Activated CD8-positive, alpha-beta memory T cell treated with anti-CD3 and anti-CD28 coated beads, Interleukin-2, amount 10 ng/mL, durations not matched to agents 7 days and 5 days (primary cell): ENCODE measurements at regions not wholly inside any gene's neighbourhood (a gene's known extent, or its start where the extent isn't known, plus 50 kb on each side); places are given as distances from the start of the nearest gene placed in this dataset.
A peak's percentile ranks its signal among the peaks of the same experiment; 100 is the strongest.

ENCODE experiments used
- ATAC-seq: fragments of 150-1000 bp; cut with Tn5 transposase; one replicate; pipeline ENCODE4 v1.10.0; 2021; ENCODE audit warnings: moderate library complexity
- CTCF ChIA-PET: fragments of 350-600 bp; sonication (Branson Sonifier 250); formaldehyde crosslinking; loops from one replicate; lab custom pipeline; 2021; ENCODE audit warnings: antibody characterized with exemption; lab: Charles Lee
- DNase-seq: peaks from one replicate; pipeline ENCODE4 v3.0.0-alpha.2; 2020
- H3K27ac Mint-ChIP-seq: one replicate; pipeline ENCODE4 v1.8.0; 2021; ENCODE audit warnings: mild to moderate bottlenecking, mixed read lengths
- H3K27me3 Mint-ChIP-seq: one replicate; pipeline ENCODE4 v1.8.0; 2021; ENCODE audit warnings: mixed read lengths
- H3K36me3 Mint-ChIP-seq: one replicate; pipeline ENCODE4 v1.8.0; 2021; ENCODE audit warnings: mild to moderate bottlenecking, mixed read lengths
- H3K4me1 Mint-ChIP-seq: one replicate; pipeline ENCODE4 v1.8.0; 2021; ENCODE audit warnings: mixed read lengths
- H3K4me3 Mint-ChIP-seq: one replicate; pipeline ENCODE4 v1.8.0; 2021; ENCODE audit warnings: mild to moderate bottlenecking, moderate library complexity, mixed read lengths
- H3K9me3 Mint-ChIP-seq: one replicate; pipeline ENCODE4 v1.8.0; 2022; ENCODE audit warnings: low read depth, mixed read lengths

- ATAC-seq: no peak
- no peak for DNase-seq
- CTCF ChIA-PET: no interaction called here
- H3K9me3 Mint-ChIP-seq: peaks cover 3% of the 10 kb centered on the region
- peaks cover 3% of the 10 kb centered on the region for H3K27me3 Mint-ChIP-seq
- H3K4me3 Mint-ChIP-seq: no peak overlapping the region
- H3K4me1 Mint-ChIP-seq: no peaks in the 10 kb centered on the region
- H3K36me3 Mint-ChIP-seq: no peaks in the 10 kb centered on the region
- H3K27ac Mint-ChIP-seq: no peak overlapping the region
Observed at GRCh38 chr22:49218142-49218541, 609.5 kb downstream of the BRD1 start.

DNA sequence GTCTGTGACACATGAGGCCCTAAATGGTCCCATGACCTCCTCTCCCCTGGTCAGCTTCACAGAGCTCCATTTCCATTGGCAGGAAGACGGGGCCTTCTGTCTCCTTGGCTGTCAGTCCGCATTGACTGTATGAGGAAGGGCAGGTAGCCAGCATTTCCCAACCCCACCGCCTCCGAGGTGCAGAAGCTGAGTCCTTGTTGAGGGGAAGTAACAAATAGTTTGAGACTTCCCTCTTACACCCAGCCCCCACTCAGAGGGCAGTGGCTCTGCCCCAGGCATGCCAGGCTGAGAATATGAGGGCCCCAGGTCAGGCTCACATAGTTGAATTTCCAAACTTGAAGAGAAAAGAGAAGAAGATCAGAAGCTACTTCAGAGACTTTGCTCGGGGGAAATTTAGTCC is 611.1 kb downstream of the BRD1 start:
- Mint-ChIP-seq H3K27me3 (no peaks in the 10 kb centered on the region), H3K9me3 (peaks cover 3% of the 10 kb centered on the region), H3K4me1 (no peaks in the 10 kb centered on the region), H3K27ac (no peak overlapping the region), H3K4me3 (no peak overlapping the region), H3K36me3 (no peaks in the 10 kb centered on the region)
- CTCF ChIA-PET: no interaction called here
- DNase-seq (no peak), ATAC-seq (no peak)

GRCh38 chr22:49215840-49216239 is 611.8 kb downstream of the BRD1 start:
- Mint-ChIP-seq H3K27me3 (no peaks in the 10 kb centered on the region), H3K36me3 (no peaks in the 10 kb centered on the region), H3K27ac (no peak overlapping the region), H3K9me3 (peaks cover 3% of the 10 kb centered on the region), H3K4me1 (no peaks in the 10 kb centered on the region), H3K4me3 (no peak overlapping the region)
- DNase-seq (no peak), ATAC-seq (no peak)
- CTCF ChIA-PET: no interaction called here

DNA sequence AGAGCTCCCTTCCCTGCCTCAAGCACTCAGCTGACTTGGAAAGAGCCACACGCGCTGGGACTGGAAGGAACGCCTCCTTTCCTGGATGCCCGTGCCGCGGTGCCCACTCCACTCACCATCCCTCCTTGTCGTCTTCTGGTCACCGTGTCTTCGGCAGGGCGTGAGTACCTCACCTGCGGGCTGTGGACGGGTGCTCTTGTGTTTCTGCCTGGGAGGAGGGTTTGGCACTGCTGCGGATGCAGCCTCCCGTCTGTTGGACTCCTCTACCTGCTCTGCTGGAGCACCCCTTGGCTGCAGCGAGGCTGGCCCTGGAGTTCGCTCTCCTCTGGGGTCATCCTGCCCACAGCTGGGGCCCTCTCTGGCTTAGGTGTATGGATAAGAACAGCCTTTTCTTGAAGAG is 612.7 kb downstream of the BRD1 start:
- H3K4me1 Mint-ChIP-seq: no peaks in the 10 kb centered on the region
- no peak overlapping the region for H3K4me3 Mint-ChIP-seq
- H3K9me3 Mint-ChIP-seq: peaks cover 3% of the 10 kb centered on the region
- CTCF ChIA-PET: no interaction called here
- no peak for ATAC-seq
- peak; percentile 31 for DNase-seq
- no peak overlapping the region for H3K27ac Mint-ChIP-seq
- H3K36me3 Mint-ChIP-seq: no peaks in the 10 kb centered on the region
- H3K27me3 Mint-ChIP-seq: no peaks in the 10 kb centered on the region

GRCh38 chr22:49213731-49214352 is 613.8 kb downstream of the BRD1 start:
- Mint-ChIP-seq H3K4me1 (no peaks in the 10 kb centered on the region), H3K4me3 (no peak overlapping the region), H3K36me3 (no peaks in the 10 kb centered on the region), H3K9me3 (peaks cover 3% of the 10 kb centered on the region), H3K27ac (no peak overlapping the region), H3K27me3 (no peaks in the 10 kb centered on the region)
- CTCF ChIA-PET: no interaction called here
- no peak for ATAC-seq
- DNase-seq: peak; percentile 33

- H3K4me3 Mint-ChIP-seq: no peak overlapping the region
- H3K27ac Mint-ChIP-seq: no peak overlapping the region
- no peak for ATAC-seq
- H3K9me3 Mint-ChIP-seq: no peaks in the 10 kb centered on the region
- CTCF ChIA-PET: no interaction called here
- no peaks in the 10 kb centered on the region for H3K27me3 Mint-ChIP-seq
- no peaks in the 10 kb centered on the region for H3K4me1 Mint-ChIP-seq
- no peaks in the 10 kb centered on the region for H3K36me3 Mint-ChIP-seq
- peak; percentile 8 for DNase-seq
Observed at GRCh38 chr22:49212466-49212865, 615.2 kb downstream of the BRD1 start.

- Mint-ChIP-seq H3K27ac (no peak overlapping the region), H3K36me3 (no peaks in the 10 kb centered on the region), H3K4me3 (no peak overlapping the region), H3K27me3 (no peaks in the 10 kb centered on the region), H3K9me3 (no peaks in the 10 kb centered on the region), H3K4me1 (no peaks in the 10 kb centered on the region)
- no peak for ATAC-seq
- CTCF ChIA-PET: no interaction called here
- DNase-seq: peak; percentile 14
Observed at GRCh38 chr22:49212002-49212401, 615.7 kb downstream of the BRD1 start.

DNA sequence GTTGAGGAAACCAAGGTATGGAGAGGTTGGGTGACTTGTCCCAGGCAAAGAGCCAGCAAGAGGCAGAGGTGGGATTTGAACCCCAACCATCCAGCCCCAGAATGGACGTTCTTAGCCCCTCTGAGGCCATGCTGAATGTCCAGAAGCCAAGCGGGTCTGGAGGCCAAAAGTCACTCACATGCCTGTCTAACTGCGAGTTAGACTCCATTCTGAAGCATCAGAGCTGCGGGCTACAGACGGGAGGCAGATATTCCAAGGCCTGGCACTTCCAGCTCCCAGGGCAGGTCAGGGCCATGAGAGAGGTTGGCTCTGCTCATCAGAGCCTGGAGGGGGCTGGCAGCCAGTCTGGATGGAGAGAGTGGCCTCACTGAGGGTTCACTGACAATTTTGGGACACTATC is 616.5 kb downstream of the BRD1 start:
- Mint-ChIP-seq H3K36me3 (no peaks in the 10 kb centered on the region), H3K27ac (no peak overlapping the region), H3K4me3 (no peak overlapping the region), H3K27me3 (no peaks in the 10 kb centered on the region), H3K4me1 (no peaks in the 10 kb centered on the region), H3K9me3 (no peaks in the 10 kb centered on the region)
- DNase-seq (peak; percentile 26), ATAC-seq (no peak)
- CTCF ChIA-PET: no interaction called here

DNA sequence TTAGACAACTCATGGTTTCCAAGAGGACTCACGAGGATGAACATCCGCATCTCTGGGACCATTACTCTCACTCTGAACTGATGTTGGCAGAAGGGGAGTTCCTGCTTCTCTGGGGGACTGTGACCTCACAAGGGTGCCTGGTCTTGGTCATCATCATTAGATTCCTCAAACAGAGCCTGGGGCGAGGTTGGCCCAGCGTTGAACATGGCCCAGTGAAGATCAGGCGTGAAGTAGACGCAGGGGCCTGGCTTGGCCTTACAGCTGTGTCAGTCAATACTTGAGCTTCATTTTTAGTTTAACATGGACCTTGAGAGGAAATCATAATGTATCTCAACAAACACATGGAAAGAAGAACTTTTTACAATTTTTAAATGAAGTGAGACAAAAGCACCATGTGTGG is 617.1 kb downstream of the BRD1 start:
- H3K36me3 Mint-ChIP-seq: no peaks in the 10 kb centered on the region
- no peak for ATAC-seq
- no peaks in the 10 kb centered on the region for H3K4me1 Mint-ChIP-seq
- no peak overlapping the region for H3K27ac Mint-ChIP-seq
- H3K9me3 Mint-ChIP-seq: no peaks in the 10 kb centered on the region
- CTCF ChIA-PET: no interaction called here
- no peaks in the 10 kb centered on the region for H3K27me3 Mint-ChIP-seq
- peak; percentile 16 for DNase-seq
- H3K4me3 Mint-ChIP-seq: no peak overlapping the region

GRCh38 chr22:49209452-49210195 is 618.0 kb downstream of the BRD1 start:
- Mint-ChIP-seq H3K27ac (no peak overlapping the region), H3K4me1 (no peaks in the 10 kb centered on the region), H3K36me3 (no peaks in the 10 kb centered on the region), H3K9me3 (no peaks in the 10 kb centered on the region), H3K27me3 (no peaks in the 10 kb centered on the region), H3K4me3 (no peak overlapping the region)
- ATAC-seq: no peak
- peak; percentile 12 for DNase-seq
- CTCF ChIA-PET: no interaction called here

DNA sequence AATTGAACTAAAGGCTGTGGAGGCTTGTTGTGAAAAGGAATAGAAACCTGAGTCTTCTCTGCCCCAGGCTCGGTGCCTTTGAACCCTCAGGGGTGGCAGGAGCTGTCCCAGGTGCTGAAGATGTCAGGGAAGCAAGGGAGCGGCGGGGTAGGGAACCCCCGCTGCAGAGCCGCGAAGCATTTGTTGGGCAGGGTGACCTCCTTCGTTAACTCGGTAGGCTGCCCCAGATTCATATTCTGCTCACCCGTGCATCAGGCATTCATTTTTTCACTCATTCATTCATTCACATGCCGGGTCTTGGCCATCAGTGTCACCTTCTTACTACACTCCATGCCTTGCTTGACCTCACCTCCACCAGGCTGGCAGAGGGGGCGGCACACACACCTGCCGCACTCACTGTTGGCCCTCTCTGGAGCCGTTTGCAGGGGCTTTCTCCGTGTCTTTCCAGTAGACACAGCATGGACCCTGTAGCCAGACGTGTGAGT is 618.9 kb downstream of the BRD1 start:
- no peaks in the 10 kb centered on the region for H3K9me3 Mint-ChIP-seq
- CTCF ChIA-PET: no interaction called here
- H3K27ac Mint-ChIP-seq: no peak overlapping the region
- no peaks in the 10 kb centered on the region for H3K27me3 Mint-ChIP-seq
- no peaks in the 10 kb centered on the region for H3K36me3 Mint-ChIP-seq
- H3K4me3 Mint-ChIP-seq: no peak overlapping the region
- ATAC-seq (no peak), DNase-seq (peak; percentile 36)
- H3K4me1 Mint-ChIP-seq: no peaks in the 10 kb centered on the region

GRCh38 chr22:49208004-49208402 is 619.7 kb downstream of the BRD1 start:
- H3K36me3 Mint-ChIP-seq: no peaks in the 10 kb centered on the region
- ATAC-seq (no peak), DNase-seq (peak; percentile 4)
- CTCF ChIA-PET: no interaction called here
- no peak overlapping the region for H3K27ac Mint-ChIP-seq
- H3K9me3 Mint-ChIP-seq: no peaks in the 10 kb centered on the region
- H3K4me3 Mint-ChIP-seq: no peak overlapping the region
- H3K27me3 Mint-ChIP-seq: no peaks in the 10 kb centered on the region
- no peaks in the 10 kb centered on the region for H3K4me1 Mint-ChIP-seq

- Mint-ChIP-seq H3K27me3 (no peaks in the 10 kb centered on the region), H3K4me3 (no peak overlapping the region), H3K9me3 (no peaks in the 10 kb centered on the region), H3K27ac (no peak overlapping the region), H3K4me1 (no peaks in the 10 kb centered on the region), H3K36me3 (no peaks in the 10 kb centered on the region)
- CTCF ChIA-PET: no interaction called here
- ATAC-seq (no peak), DNase-seq (peak; percentile 16)
Observed at GRCh38 chr22:49207008-49208003, 620.4 kb downstream of the BRD1 start.
